HepG2 (cell line): ENCODE measurements at regions not wholly inside any gene's neighbourhood (a gene's known extent, or its start where the extent isn't known, plus 50 kb on each side); places are given as distances from the start of the nearest gene placed in this dataset.

Source experiments
- BCL6 ChIP-seq: IDR thresholded peaks from 2 replicates; pipeline ENCODE4 v1.6.1; 2016; ENCODE audit warnings: missing genetic modification reagents, missing compliant biosample characterization
- CEBPB ChIP-seq: IDR thresholded peaks from 2 replicates; pipeline ENCODE4 v1.6.1; 2011; ENCODE audit warnings: low read depth, low read length, improper control_type of control experiment, borderline replicate concordance
- CENPBD1 ChIP-seq: sonication (generic); formaldehyde crosslinking; IDR thresholded peaks from 2 replicates; pipeline ENCODE4 v1.8.0; 2022; ENCODE audit warnings: missing genetic modification reagents, low read depth, mild to moderate bottlenecking, borderline replicate concordance
- EP300 ChIP-seq, 3 experiments: sonication (generic) in 1 of 3; formaldehyde crosslinking in 1 of 3; IDR thresholded peaks; 2 replicates each; pipeline versions ENCODE4 v1.5.1 to v1.6.1; 2011 to 2020; ENCODE audit warnings: low read depth in 2 of 3, low read length in 2 of 3, borderline replicate concordance in 1 of 3, improper control_type of control experiment in 1 of 3, mild to moderate bottlenecking in 1 of 3, missing genetic modification reagents in 1 of 3, moderate library complexity in 1 of 3
- GATAD1 ChIP-seq: IDR thresholded peaks from 2 replicates; pipeline ENCODE4 v1.6.1; 2016; ENCODE audit warnings: missing genetic modification reagents, missing compliant biosample characterization
- HMG20A ChIP-seq: IDR thresholded peaks from 2 replicates; pipeline ENCODE4 v1.6.1; 2016; ENCODE audit warnings: borderline replicate concordance
- HNF4G ChIP-seq, 2 experiments: sonication (generic) in 1 of 2; formaldehyde crosslinking in 1 of 2; IDR thresholded peaks; 2 replicates each; pipeline versions ENCODE4 v1.4.0 to v1.6.1; 2011 to 2020; ENCODE audit warnings: borderline replicate concordance in 2 of 2, low read depth in 2 of 2, mild to moderate bottlenecking in 2 of 2, low read length in 1 of 2, missing genetic modification reagents in 1 of 2, moderate library complexity in 1 of 2
- ISL2 ChIP-seq: sonication (generic); formaldehyde crosslinking; IDR thresholded peaks from 2 replicates; pipeline ENCODE4 v1.5.0; 2020; ENCODE audit warnings: missing genetic modification reagents
- KAT8 ChIP-seq: IDR thresholded peaks from 2 replicates; pipeline ENCODE4 v1.6.1; 2016; ENCODE audit warnings: missing genetic modification reagents, missing compliant biosample characterization
- NFKBIZ ChIP-seq: IDR thresholded peaks from 2 replicates; pipeline ENCODE4 v1.6.1; 2018; ENCODE audit warnings: missing genetic modification reagents, missing compliant biosample characterization
- NKX3-1 ChIP-seq: sonication (generic); formaldehyde crosslinking; IDR thresholded peaks from 2 replicates; pipeline ENCODE4 v1.5.0; 2020; ENCODE audit warnings: missing genetic modification reagents
- ONECUT2 ChIP-seq: sonication (generic); formaldehyde crosslinking; IDR thresholded peaks from 2 replicates; pipeline ENCODE4 v1.4.0; 2020; ENCODE audit warnings: missing genetic modification reagents
- REST ChIP-seq, 2 experiments: IDR thresholded peaks; 2 replicates each; pipeline ENCODE4 v1.6.1; 2011 to 2012; ENCODE audit warnings: low read length in 2 of 2, borderline replicate concordance in 1 of 2, low read depth in 1 of 2, mild to moderate bottlenecking in 1 of 2, moderate library complexity in 1 of 2
- RXRA ChIP-seq: sonication (generic); formaldehyde crosslinking; IDR thresholded peaks from 2 replicates; pipeline ENCODE4 v1.5.1; 2020; ENCODE audit warnings: missing genetic modification reagents
- SKI ChIP-seq: fragments of 450-650 bp; IDR thresholded peaks from one replicate; pipeline ENCODE4 v1.6.1; 2018; ENCODE audit warnings: mild to moderate bottlenecking; ENCODE audit not compliant: partially characterized antibody
- SMYD3 ChIP-seq: sonication (generic); formaldehyde crosslinking; IDR thresholded peaks from 2 replicates; pipeline ENCODE4 v1.8.1; 2023; ENCODE audit warnings: mild to moderate bottlenecking, missing genetic modification reagents
- TEAD3 ChIP-seq: optimal IDR thresholded peaks from 2 replicates; pipeline ENCODE3; 2016; ENCODE audit warnings: borderline replicate concordance
- ZBTB10 ChIP-seq: sonication (generic); formaldehyde crosslinking; IDR thresholded peaks from 2 replicates; pipeline ENCODE4 v1.4.0; 2020; ENCODE audit warnings: missing genetic modification reagents, borderline replicate concordance
- ZBTB3 ChIP-seq: sonication (generic); formaldehyde crosslinking; IDR thresholded peaks from 2 replicates; pipeline ENCODE4 v1.4.0; 2020; ENCODE audit warnings: low read depth, mild to moderate bottlenecking, moderate library complexity, missing genetic modification reagents, borderline replicate concordance
- ZNF292 ChIP-seq: sonication (generic); formaldehyde crosslinking; IDR thresholded peaks from 2 replicates; pipeline ENCODE4 v1.8.1; 2022; ENCODE audit warnings: mild to moderate bottlenecking, low read depth, missing genetic modification reagents, borderline replicate concordance
- ZNF331 ChIP-seq: sonication (generic); formaldehyde crosslinking; IDR thresholded peaks from 2 replicates; pipeline ENCODE4 v1.4.0; 2020; ENCODE audit warnings: missing genetic modification reagents
- ZNF556 ChIP-seq: sonication (generic); formaldehyde crosslinking; IDR thresholded peaks from 2 replicates; pipeline ENCODE4 v1.4.0; 2020; ENCODE audit warnings: mild to moderate bottlenecking, missing genetic modification reagents, borderline replicate concordance
- ZNF709 ChIP-seq: sonication (generic); formaldehyde crosslinking; IDR thresholded peaks from 2 replicates; pipeline ENCODE4 v1.5.0; 2020; ENCODE audit warnings: mild to moderate bottlenecking, missing genetic modification reagents
- ZNF724P ChIP-seq: sonication (generic); formaldehyde crosslinking; IDR thresholded peaks from 2 replicates; pipeline ENCODE4 v1.8.0; 2022; ENCODE audit warnings: missing genetic modification reagents, borderline replicate concordance

- peak; percentile 15; the same call in 1 of the 2 replicates for TF ChIP-seq ZNF556 (CRISPR knock-in tag)
- TF ChIP-seq SMYD3: 0 out of 2 replicates have a peak, but pooled peaks have one; percentile 33
- TF ChIP-seq HMG20A (CRISPR knock-in tag): peak; percentile 78
- peak; percentile 38; the same call in 1 of the 2 replicates for TF ChIP-seq GATAD1 (CRISPR knock-in tag)
- peak; percentile 46; the same call in 1 of the 2 replicates for TF ChIP-seq ISL2 (CRISPR knock-in tag)
- peak; percentile 39; the same call in 1 of the 2 replicates for TF ChIP-seq RXRA (CRISPR knock-in tag)
- peak; percentile 79 for TF ChIP-seq BCL6 (CRISPR knock-in tag)
- no peak for TF ChIP-seq ZBTB3
- peak; percentile 80 for TF ChIP-seq ZNF331 (CRISPR knock-in tag)
- TF ChIP-seq ONECUT2: peak; percentile 87
- TF ChIP-seq SKI: peak; percentile 96
- peak; percentile 77 to 81; a peak in 3 of 4 replicates for TF ChIP-seq EP300 (IDR thresholded peaks at IDR 0.05; ENCODE audit: low read depth in 2 of 2, low read length in 2 of 2)
- peak; percentile 51; the same call in 1 of the 2 replicates for TF ChIP-seq EP300 (CRISPR knock-in tag; IDR thresholded peaks at IDR 0.05; ENCODE audit: borderline replicate concordance)
- TF ChIP-seq REST (IDR thresholded peaks at IDR 0.05; ENCODE audit: borderline replicate concordance in 1 of 2, low read depth in 1 of 2, low read length in 2 of 2): peak in 1 of 2 experiments; percentile 62; a peak in 1 of 4 replicates
- 0 out of 2 replicates have a peak, but pooled peaks have one; percentile 16 for TF ChIP-seq ZBTB10 (CRISPR knock-in tag)
- TF ChIP-seq ZNF709 (CRISPR knock-in tag): 0 out of 2 replicates have a peak, but pooled peaks have one; percentile 31
- peak; percentile 72; the same call in 1 of the 2 replicates for TF ChIP-seq ZNF292
- TF ChIP-seq ZNF724P (CRISPR knock-in tag): 0 out of 2 replicates have a peak, but pooled peaks have one; percentile 27
- TF ChIP-seq KAT8 (CRISPR knock-in tag): peak; percentile 56; the same call in 1 of the 2 replicates
- TF ChIP-seq NKX3-1 (CRISPR knock-in tag): no peak
- TF ChIP-seq NFKBIZ (CRISPR knock-in tag): 0 out of 2 replicates have a peak, but pooled peaks have one; percentile 45
- peak; percentile 58; the same call in 1 of the 2 replicates for TF ChIP-seq HNF4G (IDR thresholded peaks at IDR 0.05; ENCODE audit: borderline replicate concordance, low read depth, low read length)
- no peak for TF ChIP-seq HNF4G (CRISPR knock-in tag; IDR thresholded peaks at IDR 0.05; ENCODE audit: borderline replicate concordance, low read depth)
- peak; percentile 97 for TF ChIP-seq CEBPB
- no peak for TF ChIP-seq CENPBD1
- TF ChIP-seq TEAD3 (CRISPR knock-in tag): peak; percentile 98
Observed at GRCh38 chr10:111475720-111476119, 398.9 kb downstream of the ADRA2A start (continued).
